ENCODE measurements at regions not wholly inside any gene's neighbourhood (a gene's known extent, or its start where the extent isn't known, plus 50 kb on each side); places are given as distances from the start of the nearest gene placed in this dataset.

GRCh38 chr11:16412525-16413172 lies 56.3 kb upstream of the SOX6 start:
- TF ChIP-seq, protein P1, sequence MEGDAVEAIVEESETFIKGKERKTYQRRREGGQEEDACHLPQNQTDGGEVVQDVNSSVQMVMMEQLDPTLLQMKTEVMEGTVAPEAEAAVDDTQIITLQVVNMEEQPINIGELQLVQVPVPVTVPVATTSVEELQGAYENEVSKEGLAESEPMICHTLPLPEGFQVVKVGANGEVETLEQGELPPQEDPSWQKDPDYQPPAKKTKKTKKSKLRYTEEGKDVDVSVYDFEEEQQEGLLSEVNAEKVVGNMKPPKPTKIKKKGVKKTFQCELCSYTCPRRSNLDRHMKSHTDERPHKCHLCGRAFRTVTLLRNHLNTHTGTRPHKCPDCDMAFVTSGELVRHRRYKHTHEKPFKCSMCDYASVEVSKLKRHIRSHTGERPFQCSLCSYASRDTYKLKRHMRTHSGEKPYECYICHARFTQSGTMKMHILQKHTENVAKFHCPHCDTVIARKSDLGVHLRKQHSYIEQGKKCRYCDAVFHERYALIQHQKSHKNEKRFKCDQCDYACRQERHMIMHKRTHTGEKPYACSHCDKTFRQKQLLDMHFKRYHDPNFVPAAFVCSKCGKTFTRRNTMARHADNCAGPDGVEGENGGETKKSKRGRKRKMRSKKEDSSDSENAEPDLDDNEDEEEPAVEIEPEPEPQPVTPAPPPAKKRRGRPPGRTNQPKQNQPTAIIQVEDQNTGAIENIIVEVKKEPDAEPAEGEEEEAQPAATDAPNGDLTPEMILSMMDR (CRISPR knock-in tag; IDR thresholded peaks at IDR 0.05), result no peak
- TF ChIP-seq TBL1XR1 (IDR thresholded peaks at IDR 0.05; ENCODE audit: borderline replicate concordance, low read length, partially characterized antibody) (no peak), SETDB1 (CRISPR knock-in tag; IDR thresholded peaks at IDR 0.05; ENCODE audit: borderline replicate concordance) (no peak)
- TF ChIP-seq, protein P2, sequence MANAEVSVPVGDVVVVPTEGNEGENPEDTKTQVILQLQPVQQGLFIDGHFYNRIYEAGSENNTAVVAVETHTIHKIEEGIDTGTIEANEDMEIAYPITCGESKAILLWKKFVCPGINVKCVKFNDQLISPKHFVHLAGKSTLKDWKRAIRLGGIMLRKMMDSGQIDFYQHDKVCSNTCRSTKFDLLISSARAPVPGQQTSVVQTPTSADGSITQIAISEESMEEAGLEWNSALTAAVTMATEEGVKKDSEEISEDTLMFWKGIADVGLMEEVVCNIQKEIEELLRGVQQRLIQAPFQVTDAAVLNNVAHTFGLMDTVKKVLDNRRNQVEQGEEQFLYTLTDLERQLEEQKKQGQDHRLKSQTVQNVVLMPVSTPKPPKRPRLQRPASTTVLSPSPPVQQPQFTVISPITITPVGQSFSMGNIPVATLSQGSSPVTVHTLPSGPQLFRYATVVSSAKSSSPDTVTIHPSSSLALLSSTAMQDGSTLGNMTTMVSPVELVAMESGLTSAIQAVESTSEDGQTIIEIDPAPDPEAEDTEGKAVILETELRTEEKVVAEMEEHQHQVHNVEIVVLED (CRISPR knock-in tag; IDR thresholded peaks at IDR 0.05; ENCODE audit: borderline replicate concordance), result no peak
